IMR-90 (cell line): ENCODE measurements at regions not wholly inside any gene's neighbourhood (a gene's known extent, or its start where the extent isn't known, plus 50 kb on each side); places are given as distances from the start of the nearest gene placed in this dataset.

Source experiments
- CTCF ChIP-seq: conservative IDR thresholded peaks from 2 replicates; pipeline ENCODE4 v1.5.1; 2012; ENCODE audit warnings: mild to moderate bottlenecking, low read depth, low read length, improper control_type of control experiment
- POLR2A ChIP-seq: IDR thresholded peaks from 2 replicates; pipeline ENCODE4 v1.6.1; 2012; ENCODE audit warnings: mild to moderate bottlenecking, low read depth, low read length
- SMC3 ChIP-seq: fragments of 150-350 bp; IDR thresholded peaks from 2 replicates; pipeline ENCODE4 v1.6.1; 2016; ENCODE audit warnings: low read depth, mild to moderate bottlenecking, antibody characterized with exemption, low read length, moderate library complexity
- TF ChIP-seq, protein P1 (sequence below): fragments of 150-350 bp; IDR thresholded peaks from 2 replicates; pipeline ENCODE4 v1.6.1; 2017; ENCODE audit warnings: mild to moderate bottlenecking, antibody characterized with exemption, low read length, low read depth

GRCh38 chr10:28793482-28793881 is 116.2 kb downstream of the BAMBI start:
- TF ChIP-seq CTCF (no peak), SMC3 (no peak), POLR2A (no peak)
- TF ChIP-seq, protein P1, sequence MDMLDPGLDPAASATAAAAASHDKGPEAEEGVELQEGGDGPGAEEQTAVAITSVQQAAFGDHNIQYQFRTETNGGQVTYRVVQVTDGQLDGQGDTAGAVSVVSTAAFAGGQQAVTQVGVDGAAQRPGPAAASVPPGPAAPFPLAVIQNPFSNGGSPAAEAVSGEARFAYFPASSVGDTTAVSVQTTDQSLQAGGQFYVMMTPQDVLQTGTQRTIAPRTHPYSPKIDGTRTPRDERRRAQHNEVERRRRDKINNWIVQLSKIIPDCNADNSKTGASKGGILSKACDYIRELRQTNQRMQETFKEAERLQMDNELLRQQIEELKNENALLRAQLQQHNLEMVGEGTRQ = no peak
